ENCODE measurements at regions not wholly inside any gene's neighbourhood (a gene's known extent, or its start where the extent isn't known, plus 50 kb on each side); places are given as distances from the start of the nearest gene placed in this dataset.
"Not testable (repeated sequence)": the region's sequence is repeated elsewhere in the genome, so short reads cannot be mapped to it uniquely, and the experiment has no call there.

DNA sequence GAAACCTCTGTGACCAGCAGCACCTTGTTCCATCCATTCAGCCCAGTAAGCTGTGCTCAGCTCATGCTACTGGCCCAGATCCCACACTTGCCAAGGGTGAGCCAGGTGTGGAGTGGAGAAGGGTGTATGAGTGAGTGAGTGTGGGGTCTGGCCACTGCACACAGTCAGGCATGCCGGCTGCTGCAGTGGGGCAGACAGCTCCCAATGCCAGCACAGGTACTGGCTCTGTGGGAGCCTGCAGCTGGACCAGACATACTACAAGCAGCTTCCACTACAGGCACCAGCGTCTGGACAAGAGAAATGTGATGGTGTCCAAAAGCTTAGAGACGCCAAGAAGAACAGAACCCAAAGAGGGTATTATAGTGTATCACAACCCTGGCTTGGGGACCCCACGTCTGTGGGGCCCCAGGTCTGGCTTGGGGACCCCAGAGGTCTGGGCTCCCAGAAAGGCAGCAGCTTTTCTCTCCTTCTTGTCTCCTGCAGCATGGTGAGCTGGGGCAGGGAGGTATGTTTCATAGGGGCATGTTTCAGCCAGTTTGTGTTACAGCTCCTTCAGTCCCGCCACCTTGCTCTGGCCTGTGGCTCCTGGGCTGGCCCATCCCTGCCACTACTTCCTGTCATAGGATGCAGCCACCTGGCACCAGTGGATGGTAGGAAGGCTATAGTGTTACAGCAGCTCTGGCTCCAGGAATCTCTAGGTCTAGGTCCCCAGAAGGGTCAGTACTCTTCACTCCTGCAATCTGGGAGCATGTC is 152.4 kb upstream of the HSF2 start:
- intact Hi-C loops (cut with micrococcal nuclease): no loop called here

DNA sequence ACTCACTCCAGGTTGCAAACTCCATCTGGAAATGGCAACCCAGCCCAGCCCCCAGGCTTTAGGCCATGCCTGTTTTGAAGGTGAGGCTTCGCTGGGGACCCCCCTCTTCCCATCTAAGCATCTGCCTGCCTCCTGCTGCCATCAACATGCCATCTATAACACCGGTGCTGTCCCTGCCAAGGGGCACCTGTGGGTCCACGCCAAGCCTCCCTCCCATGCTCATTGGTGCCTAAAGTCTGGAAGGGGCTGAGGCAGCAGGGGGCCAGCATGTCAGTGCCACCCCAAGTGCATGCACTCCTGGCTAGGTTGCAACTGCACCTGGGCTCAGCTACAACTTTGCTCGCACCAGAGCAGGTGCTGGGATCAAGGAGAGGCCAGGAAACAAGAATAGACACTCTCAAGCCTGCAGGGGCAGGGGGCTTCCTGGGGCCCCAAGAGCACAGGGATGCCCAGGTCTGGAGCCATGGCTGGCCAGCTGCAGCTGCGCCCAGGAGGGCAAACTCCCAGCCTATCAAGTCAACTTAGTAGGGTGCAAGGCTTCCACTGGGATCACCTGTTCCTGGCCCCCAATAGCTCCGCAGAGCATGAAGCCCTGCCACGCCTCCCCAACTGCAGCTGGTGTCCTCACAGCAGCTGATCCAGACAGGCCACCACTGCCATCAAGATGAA is 151.3 kb upstream of the HSF2 start:
- intact Hi-C loops (cut with micrococcal nuclease): no loop called here

- intact Hi-C loops (cut with micrococcal nuclease): no loop called here
Measured at GRCh38 chr6:122248844-122249243, 150.6 kb upstream of the HSF2 start.

GRCh38 chr6:122258839-122259238 is 140.6 kb upstream of the HSF2 start:
- intact Hi-C loops (cut with micrococcal nuclease): no loop called here

DNA sequence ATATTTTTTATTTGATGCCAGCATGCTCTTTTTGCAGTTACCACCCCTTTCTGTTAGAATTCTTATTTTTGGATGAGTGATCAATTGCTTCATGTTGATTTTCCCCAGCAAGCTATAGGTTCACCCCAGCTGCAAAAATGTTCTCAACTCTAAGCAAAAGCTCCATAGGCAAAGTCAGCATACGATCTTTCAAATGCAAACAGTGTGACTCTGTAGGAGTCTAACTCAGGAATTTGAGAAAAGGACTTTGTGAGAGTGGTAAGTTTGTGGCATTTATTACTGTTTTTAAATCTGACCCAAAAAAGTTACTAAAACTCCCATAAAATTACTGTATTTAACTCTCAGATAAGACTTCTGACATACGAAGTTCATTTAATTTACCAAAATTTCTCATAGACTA is 134.9 kb upstream of the HSF2 start:
- intact Hi-C loops (cut with micrococcal nuclease): no loop called here

- intact Hi-C loops (cut with micrococcal nuclease): no loop called here
Measured at GRCh38 chr6:122265755-122266154, 133.7 kb upstream of the HSF2 start.

DNA sequence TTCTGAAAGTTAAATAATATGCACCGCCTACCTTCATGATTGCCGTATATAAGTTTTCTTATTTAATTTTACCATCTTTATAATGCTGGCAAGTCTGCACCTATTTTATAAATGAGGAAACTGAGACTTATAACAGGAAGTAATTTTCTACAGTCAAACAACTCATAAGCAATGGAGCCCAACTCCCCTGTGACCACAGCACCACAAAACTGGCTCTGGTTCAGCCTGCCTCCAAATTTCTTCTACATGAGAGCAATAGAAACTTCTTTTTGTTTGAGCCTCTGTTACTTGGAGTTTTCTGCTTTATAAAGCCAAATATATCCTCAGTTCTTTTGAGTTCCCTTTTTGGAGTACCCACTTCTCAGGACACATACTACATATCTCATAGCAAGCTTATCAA is 131.1 kb upstream of the HSF2 start:
- intact Hi-C loops (cut with micrococcal nuclease): no loop called here

- intact Hi-C loops (cut with micrococcal nuclease): no loop called here
Measured at GRCh38 chr6:122276637-122277036, 122.8 kb upstream of the HSF2 start.

DNA sequence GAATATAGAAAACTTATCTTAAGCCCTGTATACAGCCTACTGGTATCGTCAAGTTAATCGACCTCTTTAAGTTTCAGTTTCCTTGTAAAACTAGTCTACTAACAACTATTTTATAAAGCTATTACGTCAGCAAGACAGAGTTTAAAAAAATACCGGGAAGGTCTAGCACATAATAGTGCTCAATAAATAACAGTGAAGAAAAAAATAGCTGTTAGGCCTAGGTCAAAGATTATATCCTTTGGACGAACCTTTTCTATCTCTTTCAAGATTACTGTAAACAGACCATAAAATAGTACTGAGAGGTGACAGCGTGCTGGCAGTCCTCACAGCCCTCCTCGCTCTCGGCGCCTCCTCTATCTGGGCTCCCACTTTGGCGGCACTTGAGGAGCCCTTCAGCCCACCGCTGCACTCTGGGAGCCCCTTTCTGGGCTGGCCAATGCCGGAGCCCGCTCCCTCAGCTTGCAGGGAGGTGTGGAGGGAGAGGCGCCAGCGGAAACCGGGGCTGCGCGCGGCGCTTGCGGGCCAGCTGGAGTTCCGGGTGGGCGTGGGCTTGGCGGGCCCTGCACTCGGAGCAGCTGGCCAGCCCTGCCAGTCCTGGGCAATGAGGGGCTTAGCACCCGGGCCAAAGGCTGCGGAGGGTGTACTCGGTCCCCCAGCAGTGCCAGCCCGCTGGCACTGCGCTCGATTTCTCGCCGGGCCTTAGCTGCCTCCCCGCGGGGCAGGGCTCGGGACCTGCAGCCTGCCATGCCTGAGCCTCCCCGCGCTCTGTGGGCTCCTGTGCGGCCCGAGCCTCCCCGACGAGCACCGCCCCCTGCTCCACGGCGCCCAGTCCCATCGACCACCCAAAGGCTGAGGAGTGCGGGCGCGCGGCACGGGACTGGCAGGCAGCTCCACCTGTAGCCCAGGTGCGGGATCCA is 119.1 kb upstream of the HSF2 start:
- intact Hi-C loops (cut with micrococcal nuclease): not testable (repeated sequence)

- intact Hi-C loops (cut with micrococcal nuclease): no loop called here
Measured at GRCh38 chr6:122283884-122284283, 115.6 kb upstream of the HSF2 start.

DNA sequence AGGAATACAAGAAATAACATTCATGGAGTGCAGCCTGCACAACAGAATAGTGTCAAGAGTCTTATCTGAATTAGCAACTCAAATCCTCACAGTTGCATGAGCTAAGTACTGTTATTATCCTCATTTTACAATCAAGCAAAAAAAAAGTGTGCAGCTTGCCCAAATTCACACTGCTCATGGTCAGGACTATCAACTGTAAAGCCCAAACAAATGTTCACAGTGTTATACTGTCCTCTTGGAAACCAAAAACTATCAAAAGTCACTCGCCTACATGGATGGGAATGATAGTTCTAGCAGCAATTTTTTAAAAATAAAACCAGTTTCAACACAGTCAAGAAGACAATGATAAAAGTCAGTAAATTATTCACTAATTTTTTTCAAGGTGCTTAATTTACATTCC is 114.6 kb upstream of the HSF2 start:
- intact Hi-C loops (cut with micrococcal nuclease): no loop called here

DNA sequence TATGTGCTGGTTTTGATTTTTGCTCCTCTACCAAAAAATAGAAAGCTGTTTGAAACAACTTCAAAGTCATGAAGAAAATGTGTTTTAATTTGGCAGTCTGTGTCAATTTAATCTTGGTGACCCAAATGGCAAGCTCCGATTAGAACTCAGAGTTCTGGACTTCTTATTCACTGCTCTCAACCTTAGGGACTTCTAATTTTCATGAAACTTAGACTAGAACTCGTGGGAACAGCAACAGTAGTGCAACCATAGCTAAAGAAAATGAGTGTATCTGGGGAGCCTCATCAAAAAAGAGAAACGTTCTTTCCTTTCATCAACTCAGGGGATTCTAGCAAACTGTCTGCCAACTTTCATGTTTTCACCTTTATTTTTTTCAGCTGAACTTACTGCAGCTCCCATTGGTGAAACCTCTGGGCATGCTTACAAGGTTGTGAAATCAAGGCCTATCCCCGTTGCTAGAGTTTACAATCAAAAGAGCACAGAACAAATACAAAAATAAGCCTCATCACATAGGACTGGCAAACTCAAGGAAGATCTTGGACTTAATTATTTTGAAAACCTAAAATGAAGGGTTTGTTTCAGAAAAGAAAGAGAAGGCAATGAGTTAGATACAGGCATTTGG is 114.0 kb upstream of the HSF2 start:
- intact Hi-C loops (cut with micrococcal nuclease): no loop called here

GRCh38 chr6:122286512-122286911 is 112.9 kb upstream of the HSF2 start:
- intact Hi-C loops (cut with micrococcal nuclease): no loop called here

- intact Hi-C loops (cut with micrococcal nuclease): no loop called here
Measured at GRCh38 chr6:122289762-122290539, 109.5 kb upstream of the HSF2 start.

- intact Hi-C loops (cut with micrococcal nuclease): no loop called here
Measured at GRCh38 chr6:122297010-122297409, 102.4 kb upstream of the HSF2 start.

DNA sequence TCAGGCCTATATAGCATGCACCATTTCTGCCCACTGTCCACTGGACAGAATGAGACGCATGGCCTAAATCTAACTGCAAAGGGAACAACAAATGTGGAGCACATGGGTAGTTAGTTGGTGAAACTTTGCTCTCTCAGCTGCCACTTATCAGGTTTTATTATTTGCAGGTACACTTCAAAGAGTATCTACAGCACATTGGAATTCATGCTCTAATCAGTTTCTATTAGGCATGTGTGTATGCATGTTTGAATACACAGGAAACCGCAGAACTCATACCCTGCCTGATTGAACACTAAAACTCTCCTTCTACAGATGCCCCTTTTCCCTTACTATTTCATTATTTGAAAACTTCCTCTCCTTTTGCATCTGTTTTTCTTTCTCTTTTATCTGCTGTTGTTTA is 97.4 kb upstream of the HSF2 start:
- intact Hi-C loops (cut with micrococcal nuclease): no loop called here

- intact Hi-C loops (cut with micrococcal nuclease): no loop called here
Measured at GRCh38 chr6:122307577-122307976, 91.9 kb upstream of the HSF2 start.

DNA sequence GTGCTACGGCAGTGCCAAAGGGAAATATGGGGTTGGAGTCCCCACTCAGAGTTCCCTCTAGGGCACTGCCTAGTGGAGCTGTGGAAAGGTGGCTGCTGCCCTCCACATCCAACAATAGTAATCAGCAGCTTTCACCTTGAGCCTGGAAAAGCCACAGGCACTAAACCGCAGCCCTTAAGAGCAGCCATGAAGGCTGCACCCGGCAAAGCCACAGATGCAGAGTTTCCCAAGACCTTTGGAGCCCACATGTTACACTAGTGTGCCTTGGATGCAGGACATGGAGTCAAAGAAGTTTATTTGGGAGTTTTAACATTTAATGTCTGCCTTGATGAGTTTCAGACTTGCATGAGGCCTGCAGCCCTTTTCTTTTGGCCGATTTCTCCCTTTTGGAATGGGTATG is 91.4 kb upstream of the HSF2 start:
- intact Hi-C loops (cut with micrococcal nuclease): no loop called here

DNA sequence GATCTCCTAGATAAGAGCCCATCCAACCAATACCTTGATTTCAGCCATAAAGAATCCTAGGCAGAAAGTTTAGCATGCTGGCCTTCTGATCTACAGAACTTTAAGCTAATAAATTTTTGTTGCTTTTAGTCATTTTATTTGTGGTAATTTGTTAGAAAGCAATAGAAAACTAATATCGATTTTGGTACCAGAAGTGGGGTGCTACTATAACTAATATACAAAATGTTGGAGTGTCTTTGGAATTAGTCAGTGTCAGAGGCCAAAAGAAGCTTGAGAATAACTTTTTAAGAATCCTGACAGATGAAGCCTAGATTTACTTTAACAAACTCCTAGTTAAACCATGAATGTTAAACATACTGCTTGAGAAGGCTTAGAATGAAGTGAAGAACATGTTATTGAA is 83.6 kb upstream of the HSF2 start:
- intact Hi-C loops (cut with micrococcal nuclease): no loop called here

DNA sequence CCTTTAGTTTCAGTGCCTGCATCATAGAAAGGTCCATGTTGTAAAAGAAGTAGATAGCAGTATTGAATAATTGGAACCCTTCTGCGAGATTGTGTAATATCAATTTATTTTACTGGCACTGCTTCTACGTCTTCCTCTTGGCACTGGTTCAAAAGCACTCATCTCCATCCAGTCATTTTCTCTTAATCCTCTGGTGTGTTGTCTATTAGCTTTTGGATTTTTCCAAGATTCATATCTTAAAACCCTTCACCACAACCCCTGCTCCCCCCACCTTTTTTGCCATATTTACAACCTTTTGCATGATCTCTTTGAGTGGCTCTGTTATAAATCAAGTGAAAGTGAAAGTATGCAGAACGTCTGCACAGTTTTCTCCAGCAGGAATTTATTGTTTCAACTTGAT is 76.6 kb upstream of the HSF2 start:
- intact Hi-C loops (cut with micrococcal nuclease): no loop called here

GRCh38 chr6:122323361-122323760 is 76.1 kb upstream of the HSF2 start:
- intact Hi-C loops (cut with micrococcal nuclease): no loop called here
